NCI-H2196 (cell line): ENCODE measurements at regions not wholly inside any gene's neighbourhood (a gene's known extent, or its start where the extent isn't known, plus 50 kb on each side); places are given as distances from the start of the nearest gene placed in this dataset.
"Not testable (repeated sequence)": the region's sequence is repeated elsewhere in the genome, so short reads cannot be mapped to it uniquely, and the experiment has no call there.

Experiments used
- DNase-seq: peaks from one replicate; lab custom pipeline; 2025; ENCODE audit not compliant: unreplicated experiment; lab: John Stamatoyannopoulos, UW

DNA sequence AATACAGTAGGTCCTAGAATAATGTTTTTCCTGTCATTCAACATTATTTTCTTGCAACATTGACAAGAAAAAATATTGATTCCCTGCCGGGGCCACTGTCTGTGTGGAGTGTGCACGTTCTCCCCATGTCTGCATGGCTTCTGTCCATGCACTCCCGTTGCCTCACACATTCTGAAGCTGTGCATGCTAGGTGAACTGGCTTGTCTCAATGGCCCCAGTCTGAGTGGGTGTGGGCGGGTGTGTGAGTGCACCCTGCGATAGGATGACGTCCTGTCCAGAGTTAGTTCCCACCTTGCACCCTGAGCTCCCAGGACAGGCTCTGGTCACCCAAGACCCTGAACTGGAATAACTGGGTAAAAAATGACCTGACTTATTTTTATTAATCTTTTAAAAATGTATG, 186.1 kb downstream of the CAND1 start:
- no peak for DNase-seq

DNA sequence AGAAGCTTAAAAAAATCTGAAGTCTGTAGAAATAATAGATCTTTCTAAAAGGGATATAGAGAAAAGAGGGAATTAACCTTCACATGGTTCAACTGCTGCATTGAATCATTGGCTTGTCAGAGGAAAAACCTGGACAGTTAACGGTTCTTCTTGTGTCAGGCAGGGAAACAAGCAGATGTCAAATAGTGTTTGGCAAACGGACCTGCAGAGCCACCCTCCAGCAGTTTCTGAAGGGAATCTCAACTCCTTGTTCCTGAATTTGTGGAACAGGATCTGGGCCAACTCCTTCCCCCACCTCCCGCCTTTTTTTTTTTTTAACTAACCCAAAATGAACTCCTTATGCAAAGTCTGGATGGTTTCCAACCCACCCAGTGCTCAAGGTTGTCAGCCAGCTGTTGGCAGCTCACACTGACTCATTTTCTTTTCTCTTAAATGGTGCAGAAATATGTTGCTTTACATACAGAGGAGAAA, 187.3 kb downstream of the CAND1 start:
- DNase-seq, result peak; percentile 40

DNA sequence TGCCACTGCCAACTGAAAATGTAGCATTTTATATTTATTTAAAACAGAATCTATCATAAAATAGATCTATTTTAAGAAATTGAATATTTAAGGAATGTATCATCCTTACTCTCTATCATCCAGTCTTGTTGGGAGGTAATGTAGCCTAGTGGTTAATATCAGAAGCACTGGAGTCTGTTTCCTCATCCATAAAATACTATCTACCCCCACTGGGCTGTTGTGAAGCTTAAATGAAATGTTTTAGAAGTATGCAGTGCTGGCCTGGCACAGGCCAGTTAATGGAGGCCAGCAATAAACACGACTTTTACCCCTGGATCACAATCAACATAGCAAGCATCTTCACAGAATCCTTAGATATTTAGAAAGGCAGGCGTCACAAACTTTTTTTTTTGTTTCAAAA, 188.0 kb downstream of the CAND1 start:
- no peak for DNase-seq

DNA sequence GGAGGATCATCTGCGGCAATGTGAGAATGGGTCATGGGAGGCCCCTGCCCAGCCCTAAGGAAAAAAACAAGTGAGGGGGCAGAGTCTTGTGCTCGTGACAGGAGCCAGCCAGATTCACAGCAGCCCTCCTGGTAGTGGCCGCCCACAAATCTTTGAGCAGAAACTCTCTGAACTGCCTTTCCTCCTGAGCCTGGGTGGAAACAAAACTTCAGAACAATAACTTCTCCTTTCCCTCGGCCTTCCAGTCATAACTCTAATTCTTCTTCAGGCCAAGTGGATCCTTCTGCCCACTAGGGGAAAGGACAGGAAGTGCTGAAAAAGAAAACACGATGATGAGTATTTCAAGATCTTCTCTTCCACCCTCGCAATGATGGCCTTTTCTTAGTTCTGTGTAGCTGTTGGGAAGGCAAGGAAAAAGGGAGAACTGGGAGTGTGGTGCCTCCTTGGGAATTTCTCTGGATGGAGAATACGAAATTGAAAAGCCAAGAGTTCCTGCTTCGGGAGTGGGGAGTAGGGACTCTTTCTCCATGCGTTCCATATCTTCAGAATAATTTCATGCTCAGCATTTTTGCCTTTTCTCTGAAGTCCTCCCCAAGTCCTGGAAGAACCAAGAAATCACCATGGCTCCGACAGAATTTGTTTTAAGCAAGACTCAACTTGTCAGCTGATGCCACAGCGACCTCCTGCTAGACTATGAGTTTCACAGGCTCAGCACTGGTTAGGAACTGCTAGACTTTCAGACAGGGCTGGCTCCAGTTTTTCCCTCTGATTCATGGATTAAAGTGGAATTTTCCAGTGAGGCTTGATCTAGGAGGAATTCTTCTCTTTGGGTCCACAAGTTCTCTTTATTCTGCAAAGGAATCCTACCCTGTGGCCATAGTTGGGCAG, 188.9 kb downstream of the CAND1 start:
- DNase-seq, result no peak

DNA sequence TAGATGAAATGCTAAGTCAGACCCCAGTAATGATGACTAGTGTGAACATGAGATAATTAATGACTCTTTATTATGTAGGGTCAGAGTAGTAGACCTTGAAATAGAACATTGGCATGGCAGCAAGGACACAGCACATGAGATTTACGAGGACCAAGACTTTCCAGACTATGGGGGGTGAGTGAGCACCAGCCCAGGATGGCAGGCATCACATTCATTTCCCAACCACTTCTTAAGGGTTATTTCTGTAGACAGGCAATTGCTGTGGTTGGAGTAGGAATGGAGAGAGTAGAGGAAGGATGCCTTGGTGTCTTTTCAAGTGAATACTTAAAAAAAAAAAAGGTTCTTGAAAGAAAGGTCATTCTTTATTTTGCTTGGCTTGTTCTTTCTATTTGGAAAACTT, 189.4 kb upstream of the DYRK2 start:
- no peak for DNase-seq

DNA sequence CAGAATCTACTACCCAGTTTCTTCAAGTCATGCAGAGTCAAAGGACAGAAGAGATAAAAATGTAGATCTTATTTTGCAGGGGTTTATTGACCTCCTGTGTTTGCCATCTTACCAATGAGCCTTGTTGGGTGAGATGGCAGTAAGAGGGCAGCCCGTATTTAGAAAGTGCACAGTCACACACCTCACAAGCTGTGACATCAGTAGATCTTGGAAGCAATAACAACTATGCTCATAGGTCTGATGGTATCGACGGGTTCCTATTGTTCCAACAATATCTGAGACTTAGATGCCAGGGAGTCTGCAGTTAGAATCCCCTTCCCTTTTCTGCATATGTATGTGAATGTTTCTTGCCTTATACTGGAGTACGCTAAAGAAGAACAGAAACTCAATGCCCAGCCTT, 189.0 kb upstream of the DYRK2 start:
- DNase-seq, result no peak

DNA sequence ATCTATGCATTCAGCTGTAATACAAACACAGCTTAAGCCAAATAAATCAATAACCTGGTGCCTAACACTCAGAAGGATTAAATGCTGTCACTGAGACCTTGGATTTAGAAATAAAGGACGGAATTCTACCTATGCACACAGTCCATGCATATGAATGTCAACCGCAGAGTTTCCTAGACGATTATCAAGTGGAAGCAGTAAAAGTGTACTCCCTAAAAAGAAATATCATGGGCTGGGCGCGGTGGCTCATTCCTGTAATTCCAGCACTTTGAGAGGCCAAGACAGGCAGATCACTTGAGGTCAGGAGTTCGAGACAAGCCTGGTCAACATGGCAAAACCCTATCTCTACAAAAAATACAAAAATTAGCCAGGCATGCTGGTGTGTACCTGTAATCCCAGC, 188.2 kb upstream of the DYRK2 start:
- DNase-seq, result no peak

DNA sequence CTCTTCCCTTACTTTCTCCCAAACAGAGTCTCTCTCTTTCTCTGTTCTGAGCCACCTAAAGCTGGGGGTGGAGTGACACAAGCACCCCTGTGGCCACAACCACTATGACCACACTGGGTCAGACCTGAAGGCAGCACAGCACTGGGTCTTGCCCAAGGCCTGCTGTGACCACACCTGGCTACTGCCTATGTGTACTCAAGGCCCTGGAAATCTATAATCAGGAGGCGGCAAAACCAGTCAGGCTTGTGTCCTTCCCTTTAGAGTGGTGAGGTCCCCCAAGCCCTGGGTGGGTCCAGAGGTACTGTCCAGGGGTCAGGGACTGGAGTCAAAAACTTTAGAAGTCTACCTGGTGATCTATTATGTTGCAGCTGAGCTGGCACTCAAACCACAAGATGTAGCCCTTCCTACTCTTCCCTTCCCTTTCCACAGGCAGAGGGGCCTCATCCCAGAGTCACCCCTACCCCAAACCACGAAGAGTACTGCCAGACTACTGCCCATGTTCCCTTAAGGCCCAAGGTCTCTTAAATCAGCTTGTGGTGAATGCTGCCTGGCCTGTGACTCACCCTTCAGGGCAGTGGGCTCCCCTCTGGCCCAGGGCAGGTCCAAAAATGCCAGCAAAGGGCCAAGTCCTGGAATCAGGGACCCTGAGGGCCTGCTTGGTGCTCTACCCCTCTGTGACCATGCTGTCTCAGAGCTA, 179.8 kb upstream of the DYRK2 start:
- no peak for DNase-seq

DNA sequence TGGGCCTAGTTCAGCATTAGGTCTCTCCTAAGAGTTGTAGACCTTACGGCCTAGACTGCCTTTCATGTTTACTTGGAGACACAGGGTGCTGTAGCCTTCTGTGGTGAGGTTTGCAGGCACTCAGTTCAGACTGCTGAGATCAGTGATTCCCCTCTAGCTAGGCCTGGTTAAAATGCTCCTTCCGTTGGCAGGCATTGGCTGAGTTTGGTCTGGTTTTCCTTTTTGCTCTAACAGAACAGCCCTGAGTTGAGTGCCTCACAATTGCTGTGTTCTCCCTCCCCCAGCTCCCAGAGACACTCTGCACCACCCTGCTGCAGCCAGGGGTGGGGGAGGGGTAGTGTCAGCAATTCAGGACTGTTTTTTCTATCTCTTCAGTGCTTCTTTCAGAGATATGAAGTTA, 178.9 kb upstream of the DYRK2 start:
- DNase-seq, result no peak

DNA sequence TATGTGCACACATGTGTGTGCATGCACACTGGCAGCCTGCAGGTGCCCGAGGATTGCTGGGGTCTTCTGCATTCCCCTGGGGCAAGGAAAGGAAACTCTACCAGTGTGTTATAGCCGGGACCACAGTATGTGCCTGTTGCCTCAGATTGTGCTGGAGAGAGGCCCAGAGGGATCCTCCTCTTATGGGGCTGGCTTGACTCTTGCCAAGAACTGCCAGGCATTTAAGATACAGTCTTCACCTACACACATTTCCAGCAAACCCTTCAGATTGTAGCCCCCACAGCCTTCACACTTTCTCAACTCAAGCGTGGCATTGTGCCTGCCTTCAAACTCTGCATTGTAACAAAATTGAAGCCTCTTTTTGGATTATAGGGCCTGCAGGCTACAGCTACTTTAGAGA, 176.7 kb upstream of the DYRK2 start:
- no peak for DNase-seq

DNA sequence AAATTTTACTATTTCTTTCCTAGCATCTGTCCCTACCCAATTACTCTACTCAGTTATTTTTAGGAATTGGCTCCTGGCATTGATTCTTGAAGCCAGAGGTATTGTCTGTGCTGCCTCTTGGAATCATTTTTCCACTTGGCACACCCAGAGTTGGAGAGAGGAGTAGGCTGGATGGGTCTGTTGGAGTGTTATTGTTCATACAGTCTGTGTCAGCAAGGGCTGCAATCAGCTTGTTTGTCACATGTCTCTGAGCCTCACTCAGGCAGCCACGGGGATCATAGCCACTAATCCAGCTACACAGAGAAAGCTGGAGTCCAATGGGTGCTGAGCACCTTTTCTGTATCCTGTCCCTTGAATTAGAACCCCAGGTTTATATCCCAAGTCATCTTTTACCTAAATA, 176.0 kb upstream of the DYRK2 start:
- DNase-seq, result no peak

DNA sequence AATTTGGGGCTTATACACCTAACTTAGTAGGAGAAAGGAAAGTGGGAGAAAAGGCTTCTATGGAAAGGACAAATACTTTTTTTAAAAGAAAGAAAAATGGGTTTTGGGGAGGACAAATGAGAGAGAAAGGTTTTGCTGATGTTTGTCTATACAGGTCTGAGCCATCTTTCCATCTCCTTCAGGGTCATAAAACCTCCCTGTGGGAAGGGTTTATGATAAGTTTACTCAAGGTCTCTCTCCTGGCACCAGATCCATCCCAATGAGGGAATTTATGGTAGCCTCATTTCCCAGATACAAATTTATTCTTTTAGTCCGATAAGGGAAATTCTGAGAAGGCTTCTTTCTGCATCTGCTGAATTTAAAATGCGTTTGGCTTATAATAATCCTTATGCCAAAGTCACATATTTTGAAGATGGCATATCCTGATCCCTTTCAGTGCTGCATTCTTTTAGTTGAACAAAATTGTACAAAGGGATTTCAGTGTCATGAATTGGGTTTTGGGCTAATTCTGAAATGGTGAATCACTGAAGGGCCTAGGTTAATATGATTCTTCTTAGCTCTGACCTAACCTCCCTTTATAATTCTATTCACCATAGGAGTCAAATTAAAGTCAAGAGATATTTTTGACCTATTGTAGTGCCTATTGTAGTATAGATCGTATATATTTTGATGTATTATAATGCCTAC, 173.5 kb upstream of the DYRK2 start:
- no peak for DNase-seq

DNA sequence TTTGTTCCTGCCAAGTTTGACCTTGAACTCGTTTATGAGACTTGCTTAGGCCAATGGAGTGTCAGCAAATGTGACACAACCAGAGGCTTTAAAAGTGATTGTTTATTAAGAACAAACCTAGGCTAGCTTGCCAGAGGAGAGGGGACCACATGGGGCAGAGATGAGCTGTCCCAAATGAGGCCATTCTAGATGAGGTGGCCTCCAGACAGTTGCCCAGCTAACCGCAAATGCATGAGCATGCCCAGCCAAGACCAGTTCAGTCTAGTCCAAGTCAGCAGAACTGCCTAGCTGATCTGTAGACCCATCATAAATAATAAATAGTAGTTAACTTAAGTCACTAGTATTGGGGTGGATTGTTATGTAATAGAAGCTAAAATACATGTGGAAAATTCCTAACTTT, 172.8 kb upstream of the DYRK2 start:
- DNase-seq, result no peak

DNA sequence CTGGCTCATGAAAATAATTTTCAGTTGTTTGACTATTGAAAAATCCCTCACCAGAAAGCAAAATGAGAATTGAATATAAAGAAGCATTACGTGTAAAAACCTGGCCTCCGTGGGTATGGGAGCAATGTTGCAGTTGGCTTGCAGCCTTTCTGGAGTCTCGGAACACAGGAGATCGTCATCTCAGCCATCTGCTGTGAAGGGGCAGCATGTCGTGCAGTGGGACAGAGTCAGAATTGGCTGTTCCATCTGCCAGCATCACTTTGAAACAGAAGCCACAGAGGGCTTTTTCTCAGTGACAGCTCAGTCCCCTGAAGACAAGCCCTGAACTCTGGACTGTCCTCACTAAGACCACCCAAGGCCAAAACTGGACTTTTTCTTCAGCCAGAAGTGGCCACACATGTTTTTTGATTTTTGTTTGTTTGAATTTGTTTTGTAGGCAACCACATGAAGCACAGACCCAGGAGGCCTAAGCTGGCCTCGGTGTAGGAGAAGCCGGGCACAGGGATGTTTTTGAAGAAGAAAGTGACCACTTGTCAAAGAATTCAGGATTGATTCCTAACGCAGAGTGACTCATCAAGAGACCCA, 170.8 kb upstream of the DYRK2 start:
- DNase-seq, result no peak

DNA sequence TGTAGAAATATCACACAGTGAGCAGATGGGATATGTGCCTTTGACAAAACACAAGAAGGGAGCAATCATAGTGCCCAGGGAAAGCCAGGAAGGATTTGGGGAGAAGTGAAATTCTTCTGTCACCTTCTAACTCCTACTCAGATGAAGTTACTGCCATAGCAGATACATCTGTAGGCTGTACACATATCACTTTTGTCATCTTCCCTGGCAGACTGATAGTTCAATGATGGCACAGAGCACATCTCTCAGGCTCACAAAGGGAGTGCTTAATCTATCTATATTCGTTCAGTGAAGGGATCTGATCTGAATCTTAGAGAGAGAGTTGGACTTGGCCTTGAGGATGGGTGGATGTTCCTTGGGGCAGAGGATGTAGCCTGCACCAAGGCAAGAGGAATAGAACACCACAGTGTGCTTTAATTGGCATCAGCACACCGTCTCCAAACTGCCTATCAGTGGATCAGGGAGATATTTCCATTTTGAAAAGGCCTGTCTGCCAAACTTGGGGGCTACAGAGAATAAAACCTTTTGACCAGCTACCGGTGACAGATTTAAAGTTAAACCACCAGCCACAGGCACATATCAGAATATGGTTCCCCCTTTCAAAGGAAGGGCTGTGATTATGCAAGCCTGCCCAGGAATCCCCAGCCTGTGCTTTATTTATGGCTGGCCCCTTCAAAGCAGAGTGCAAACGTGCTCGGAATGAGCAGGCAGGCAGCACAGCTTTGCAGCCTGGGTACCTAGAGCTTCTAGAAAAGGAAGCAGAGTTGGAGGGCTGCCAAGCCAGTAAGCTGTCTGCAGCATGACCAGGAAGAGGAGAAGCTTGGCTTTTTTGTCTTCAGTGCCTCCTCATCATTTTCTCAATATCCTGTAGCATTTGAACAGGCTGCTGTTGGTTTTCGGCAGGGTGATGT, 165.5 kb upstream of the DYRK2 start:
- peak; percentile 33 for DNase-seq

DNA sequence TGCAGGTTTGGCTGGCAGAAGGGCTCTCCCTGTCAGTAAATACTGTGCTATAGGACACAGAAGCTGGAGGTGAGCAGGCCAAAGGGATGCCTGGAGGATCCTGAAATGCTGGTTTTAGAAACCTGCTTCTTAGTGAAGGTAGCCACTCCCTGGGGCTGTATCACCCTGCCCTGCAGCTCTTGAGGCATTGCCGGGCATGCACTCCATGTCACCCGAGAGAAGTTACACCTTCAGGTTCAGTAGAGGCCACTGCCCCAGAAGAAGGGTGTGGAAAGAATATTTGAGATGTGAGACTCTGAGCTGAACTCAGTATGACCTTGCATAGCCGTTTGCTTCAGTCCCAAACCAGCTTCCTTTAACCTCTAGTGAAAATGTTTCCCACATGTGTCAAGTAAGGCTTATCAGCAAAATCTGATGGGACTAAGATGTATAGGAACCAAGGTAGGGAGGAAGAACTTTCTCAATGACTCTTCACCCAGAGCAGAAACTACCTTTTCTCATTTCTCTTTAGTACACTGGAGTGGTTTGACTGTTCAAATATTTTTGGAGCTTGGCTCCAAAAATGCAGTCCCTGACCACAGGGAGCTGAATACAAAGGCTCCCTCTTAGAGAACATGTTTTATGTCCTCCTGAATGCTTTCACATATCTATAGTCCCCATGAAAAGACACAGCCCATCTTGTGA, 164.5 kb upstream of the DYRK2 start:
- no peak for DNase-seq

DNA sequence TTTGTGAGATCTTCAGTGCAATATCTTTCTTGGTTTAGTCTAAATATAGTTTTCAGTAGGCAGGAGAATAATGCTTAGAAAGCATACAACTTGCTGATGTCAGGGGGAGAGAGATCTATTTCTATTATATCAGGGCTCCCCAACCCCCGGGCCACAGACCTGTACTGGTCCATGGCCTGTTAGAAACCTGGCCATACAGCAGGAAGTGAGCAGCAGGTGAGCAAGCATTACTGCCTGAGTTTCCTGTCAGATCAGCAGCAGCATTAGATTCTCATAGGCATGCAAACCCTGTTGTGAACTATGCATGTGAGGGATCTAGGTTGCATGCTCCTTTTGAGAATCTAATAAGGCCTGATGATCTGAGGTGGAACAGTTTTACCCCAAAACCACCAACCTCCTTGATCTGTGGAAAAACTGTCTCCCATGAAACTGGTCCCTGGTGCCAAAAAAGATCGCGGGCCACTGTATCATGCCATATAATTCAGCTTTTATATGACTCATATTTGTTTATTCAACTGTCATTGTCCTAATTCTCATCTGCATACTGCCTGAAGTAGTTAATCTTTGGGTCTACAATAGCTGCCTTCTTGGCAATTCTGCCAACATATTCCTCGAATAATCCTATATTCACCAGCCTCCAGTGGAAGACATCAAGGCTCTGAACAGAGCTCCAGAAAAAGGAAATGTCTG, 163.6 kb upstream of the DYRK2 start:
- DNase-seq, result no peak

DNA sequence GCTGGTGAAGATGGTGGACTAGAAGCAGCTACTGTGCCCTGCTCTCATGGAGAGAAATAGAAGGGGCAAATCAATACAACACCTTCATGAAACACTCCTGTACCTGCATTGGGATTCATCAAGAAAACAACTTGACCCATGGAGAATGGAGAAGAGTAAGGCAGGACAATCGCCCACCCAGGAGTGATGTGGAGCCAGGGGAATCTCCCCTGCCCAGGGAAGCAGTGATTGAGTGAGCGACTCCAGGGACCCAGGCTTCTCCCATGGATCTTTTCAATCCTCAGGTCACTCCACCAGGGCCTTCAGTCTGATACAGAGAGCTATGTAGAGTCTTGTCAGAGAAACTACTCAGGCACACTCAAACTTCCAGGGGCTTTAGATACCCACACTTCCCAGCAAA, 161.9 kb upstream of the DYRK2 start:
- DNase-seq, result no peak

DNA sequence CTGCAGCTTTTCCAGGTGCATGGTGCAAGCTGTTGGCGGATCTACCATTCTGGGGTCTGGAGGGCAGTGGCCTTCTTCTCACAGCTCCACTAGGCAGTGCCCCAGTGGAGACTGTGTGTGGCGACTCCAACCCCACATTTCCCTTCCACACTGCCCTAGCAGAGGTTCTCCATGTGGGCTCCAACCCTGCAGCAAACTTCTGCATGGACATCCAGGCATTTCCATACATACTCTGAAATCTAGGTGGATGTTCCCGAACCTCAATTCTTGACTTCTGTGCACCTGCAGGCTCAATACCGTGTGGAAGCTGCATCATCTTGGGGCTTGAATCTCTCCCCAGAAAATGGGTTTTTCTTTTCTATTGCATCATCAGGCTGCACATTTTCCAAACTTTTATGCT, 160.2 kb upstream of the DYRK2 start:
- not testable (repeated sequence) for DNase-seq
